Calu3 (cell line): ENCODE measurements at regions not wholly inside any gene's neighbourhood (a gene's known extent, or its start where the extent isn't known, plus 50 kb on each side); places are given as distances from the start of the nearest gene placed in this dataset.

Source experiments
- BruUV-seq: library from RNA; stranded (reverse); fragments of 400-500 nt; replicated peaks from 2 replicates; lab custom pipeline; 2021; lab: Mats Ljungman, UMichigan
- CTCF ChIA-PET: fragments of 300-600 bp; sonication (Branson Sonifier 250); formaldehyde crosslinking; loops from one replicate; lab custom pipeline; 2022; ENCODE audit warnings: antibody characterized with exemption; lab: Charles Lee
- DNase-seq: peaks from one replicate; pipeline ENCODE4 v3.0.0; 2022
- H3K27ac Mint-ChIP-seq: one replicate; pipeline ENCODE4 v1.8.0; 2022; ENCODE audit warnings: mixed read lengths; ENCODE audit not compliant: unreplicated experiment
- H3K27me3 Mint-ChIP-seq: one replicate; pipeline ENCODE4 v1.8.0; 2022; ENCODE audit warnings: mixed read lengths; ENCODE audit not compliant: unreplicated experiment
- H3K36me3 Mint-ChIP-seq: one replicate; pipeline ENCODE4 v1.8.0; 2022; ENCODE audit warnings: mild to moderate bottlenecking, moderate library complexity, mixed read lengths; ENCODE audit not compliant: insufficient read depth, unreplicated experiment
- H3K4me1 Mint-ChIP-seq: one replicate; pipeline ENCODE4 v1.8.0; 2022; ENCODE audit warnings: mild to moderate bottlenecking, low read depth, mixed read lengths; ENCODE audit not compliant: unreplicated experiment
- H3K4me3 Mint-ChIP-seq: one replicate; pipeline ENCODE4 v1.8.0; 2022; ENCODE audit warnings: mild to moderate bottlenecking, low read depth, moderate library complexity, mixed read lengths; ENCODE audit not compliant: unreplicated experiment
- H3K9me3 Mint-ChIP-seq: one replicate; pipeline ENCODE4 v1.8.0; 2022; ENCODE audit warnings: low read depth, mixed read lengths; ENCODE audit not compliant: unreplicated experiment
- CTCF ChIP-seq: fragments of 200-600 bp; IDR thresholded peaks from one replicate; pipeline ENCODE4 v1.8.0; 2022; ENCODE audit warnings: antibody characterized with exemption; ENCODE audit not compliant: unreplicated experiment
- intact Hi-C: fragments of 100-400 bp; cut with micrococcal nuclease; formaldehyde crosslinking; loops from one replicate; pipeline ENCODE4 v1.10.0; 2022; ENCODE audit not compliant: unreplicated experiment

- no peak for TF ChIP-seq CTCF
- no TSS peak for BruUV-seq
- Mint-ChIP-seq H3K4me3 (no peak overlapping the region), H3K27me3 (no peaks in the 10 kb centered on the region), H3K9me3 (no peaks in the 10 kb centered on the region), H3K4me1 (peaks cover 10% of the 10 kb centered on the region), H3K27ac (no peak overlapping the region), H3K36me3 (no peaks in the 10 kb centered on the region)
- CTCF ChIA-PET = no interaction called here
- intact Hi-C loops = no loop called here
- no peak for DNase-seq
Measured at GRCh38 chr18:40168026-40168425, 1787.0 kb upstream of the PIK3C3 start.

DNA sequence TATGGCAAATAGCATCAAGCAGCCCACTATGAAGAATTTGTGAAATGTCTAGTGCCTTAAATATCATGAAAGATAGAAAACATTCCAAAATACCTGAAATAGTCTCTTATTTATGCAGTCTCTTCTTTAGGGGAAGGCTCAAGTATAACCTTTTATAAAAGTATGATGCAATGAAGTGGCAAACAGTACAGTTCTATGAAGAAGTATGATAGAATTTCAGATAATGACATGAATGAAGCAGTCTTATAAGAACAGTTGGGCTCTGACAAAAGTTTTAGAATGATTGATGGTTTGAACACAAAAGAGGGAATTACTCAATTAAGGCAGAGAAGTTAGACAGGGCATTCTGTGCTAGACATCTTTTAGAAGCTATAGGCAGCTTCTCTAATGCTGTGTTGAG is 1791.8 kb upstream of the PIK3C3 start:
- no peak for DNase-seq
- H3K36me3 Mint-ChIP-seq = no peaks in the 10 kb centered on the region
- peaks cover 19% of the 10 kb centered on the region for H3K4me1 Mint-ChIP-seq
- TF ChIP-seq CTCF = no peak
- CTCF ChIA-PET = no interaction called here
- no peak overlapping the region for H3K27ac Mint-ChIP-seq
- no TSS peak for BruUV-seq
- H3K9me3 Mint-ChIP-seq = no peaks in the 10 kb centered on the region
- H3K27me3 Mint-ChIP-seq = no peaks in the 10 kb centered on the region
- intact Hi-C loops = no loop called here
- no peak overlapping the region for H3K4me3 Mint-ChIP-seq

GRCh38 chr18:40160361-40160760 is 1794.7 kb upstream of the PIK3C3 start:
- BruUV-seq = no TSS peak
- CTCF ChIA-PET = interaction anchor here (1.1 to 1.4 kb wide), 2 partner anchors 12 to 290 kb away, joined by 3 to 6 read pairs; no protein-coding TSS in a partner anchor
- intact Hi-C loops = no loop called here
- H3K27ac Mint-ChIP-seq = no peak overlapping the region
- no peak overlapping the region for H3K4me3 Mint-ChIP-seq
- H3K9me3 Mint-ChIP-seq = no peaks in the 10 kb centered on the region
- no peaks in the 10 kb centered on the region for H3K36me3 Mint-ChIP-seq
- peaks cover 24% of the 10 kb centered on the region for H3K4me1 Mint-ChIP-seq
- no peak for DNase-seq
- no peaks in the 10 kb centered on the region for H3K27me3 Mint-ChIP-seq
- no peak for TF ChIP-seq CTCF

DNA sequence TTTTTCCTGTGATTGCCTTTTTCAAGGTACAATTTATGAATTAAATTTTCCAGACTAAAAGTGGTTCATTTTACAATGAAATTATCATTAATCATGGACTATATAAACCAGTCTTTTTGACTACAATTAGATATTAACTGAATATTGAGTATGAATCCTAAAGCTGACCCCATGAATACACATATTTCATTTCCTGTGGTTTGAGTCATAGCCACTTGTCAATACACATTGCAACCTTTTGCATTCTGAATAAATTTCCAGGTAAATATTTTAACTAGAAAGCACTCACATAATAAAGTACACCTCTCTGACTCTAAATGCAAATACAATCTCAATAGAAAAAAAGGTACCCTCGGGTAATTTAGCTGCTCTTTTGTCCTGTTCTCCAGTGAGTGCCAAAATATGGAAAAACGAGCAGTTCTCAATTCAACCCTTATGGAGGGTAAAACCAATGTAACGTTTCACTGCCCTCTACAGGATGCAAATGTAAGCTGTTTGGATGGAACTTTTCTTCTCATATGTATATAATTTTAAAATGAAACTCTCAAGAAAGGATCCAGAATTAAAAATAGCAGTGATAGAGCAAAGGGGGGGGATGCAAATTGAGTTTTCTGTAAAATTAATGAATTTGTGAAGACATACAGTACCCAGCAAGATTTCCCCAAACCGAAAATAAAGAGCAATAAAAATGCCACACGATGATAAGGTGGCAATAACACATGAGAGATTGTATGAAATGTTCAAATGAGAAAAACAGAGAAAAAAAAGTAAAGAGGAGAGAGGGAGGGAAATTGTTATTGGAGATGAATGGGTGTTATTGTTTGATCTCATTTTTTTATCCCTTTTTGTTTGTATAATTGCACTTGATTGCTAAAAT is 1795.7 kb upstream of the PIK3C3 start:
- peak overlapping the region; percentile 19 for H3K27ac Mint-ChIP-seq
- CTCF ChIA-PET = interaction anchor here (0.6 to 1.4 kb wide), 5 partner anchors 13 to 622 kb away, joined by 3 to 6 read pairs (median 3); no protein-coding TSS in a partner anchor
- H3K27me3 Mint-ChIP-seq = no peaks in the 10 kb centered on the region
- intact Hi-C loops = loop anchor here (5.0 to 10.0 kb wide), 5 partner anchors 133 to 565 kb away; no protein-coding TSS in a partner anchor
- peak overlapping the region; percentile 27 for H3K4me3 Mint-ChIP-seq
- TF ChIP-seq CTCF = peak; percentile 67
- no peaks in the 10 kb centered on the region for H3K9me3 Mint-ChIP-seq
- H3K4me1 Mint-ChIP-seq = peaks cover 24% of the 10 kb centered on the region
- no peaks in the 10 kb centered on the region for H3K36me3 Mint-ChIP-seq
- peak; percentile 24 for DNase-seq
- no TSS peak for BruUV-seq
